HG02938 (cell line): ENCODE measurements at regions not wholly inside any gene's neighbourhood (a gene's known extent, or its start where the extent isn't known, plus 50 kb on each side); places are given as distances from the start of the nearest gene placed in this dataset.

ENCODE experiments used
- ATAC-seq: cut with Tn5 transposase; IDR thresholded peaks from one replicate; pipeline ENCODE4 v1.9.1; 2021; ENCODE audit warnings: mild to moderate bottlenecking, moderate library complexity; ENCODE audit not compliant: unreplicated experiment

GRCh38 chr2:5442736-5443135 is 249.4 kb upstream of the SOX11 start:
- no peak for ATAC-seq

- no peak for ATAC-seq
Measured at GRCh38 chr2:5444168-5444567, 248.0 kb upstream of the SOX11 start.

GRCh38 chr2:5444854-5445253 is 247.3 kb upstream of the SOX11 start:
- ATAC-seq: no peak

- no peak for ATAC-seq
Measured at GRCh38 chr2:5449867-5450266, 242.3 kb upstream of the SOX11 start.

- no peak for ATAC-seq
Measured at GRCh38 chr2:5453220-5454050, 238.7 kb upstream of the SOX11 start.

- no peak for ATAC-seq
Measured at GRCh38 chr2:5454051-5454390, 238.2 kb upstream of the SOX11 start.

GRCh38 chr2:5459041-5459440 is 233.1 kb upstream of the SOX11 start:
- no peak for ATAC-seq

GRCh38 chr2:5464657-5465056 is 227.5 kb upstream of the SOX11 start:
- no peak for ATAC-seq

- ATAC-seq: no peak
Measured at GRCh38 chr2:5465859-5466258, 226.3 kb upstream of the SOX11 start.

GRCh38 chr2:5467178-5467905 is 224.8 kb upstream of the SOX11 start:
- no peak for ATAC-seq

GRCh38 chr2:5472673-5473072 is 219.5 kb upstream of the SOX11 start:
- ATAC-seq: no peak

GRCh38 chr2:5473635-5474034 is 218.5 kb upstream of the SOX11 start:
- ATAC-seq: no peak

GRCh38 chr2:5474716-5475115 is 217.5 kb upstream of the SOX11 start:
- ATAC-seq: no peak

- ATAC-seq: no peak
Measured at GRCh38 chr2:5479265-5479928, 212.8 kb upstream of the SOX11 start.

- no peak for ATAC-seq
Measured at GRCh38 chr2:5482929-5483331, 209.3 kb upstream of the SOX11 start.

GRCh38 chr2:5484868-5485267 is 207.3 kb upstream of the SOX11 start:
- no peak for ATAC-seq

GRCh38 chr2:5491523-5491922 is 200.7 kb upstream of the SOX11 start:
- ATAC-seq: no peak

GRCh38 chr2:5493256-5493655 is 198.9 kb upstream of the SOX11 start:
- ATAC-seq: no peak

GRCh38 chr2:5494212-5494611 is 198.0 kb upstream of the SOX11 start:
- no peak for ATAC-seq

GRCh38 chr2:5495586-5495985 is 196.6 kb upstream of the SOX11 start:
- no peak for ATAC-seq

GRCh38 chr2:5497874-5498273 is 194.3 kb upstream of the SOX11 start:
- no peak for ATAC-seq

- no peak for ATAC-seq
Measured at GRCh38 chr2:5501807-5502206, 190.4 kb upstream of the SOX11 start.
